ENCODE measurements at regions not wholly inside any gene's neighbourhood (a gene's known extent, or its start where the extent isn't known, plus 50 kb on each side); places are given as distances from the start of the nearest gene placed in this dataset.

DNA sequence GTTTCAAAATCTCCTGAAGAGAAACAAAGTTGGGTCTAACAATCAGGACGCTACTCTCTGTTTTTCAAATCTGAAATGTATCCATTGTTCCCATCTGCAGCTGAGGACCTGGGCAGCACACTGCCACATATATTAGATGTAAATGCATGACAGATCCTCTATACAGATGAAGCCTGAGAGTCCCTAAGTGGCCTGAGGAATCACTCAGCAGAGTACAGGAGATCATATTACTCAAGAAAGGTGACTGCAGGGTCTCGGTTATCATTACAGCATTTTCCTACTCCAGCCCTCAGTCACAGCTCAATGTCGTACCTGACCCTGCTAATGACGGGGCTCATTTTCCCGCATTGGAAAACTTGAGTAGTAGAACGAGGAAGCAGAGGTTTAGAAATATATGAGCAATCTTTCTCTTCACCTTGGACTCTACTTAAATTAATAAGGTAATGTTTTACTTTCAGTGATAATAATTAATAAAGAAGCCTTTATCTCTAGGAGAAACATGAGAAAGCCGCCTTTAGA lies 256.2 kb upstream of the IRAK1BP1 start:
- H3K27ac ChIP-seq (ENCODE audit: insufficient read depth in 1 of 2, low read depth in 1 of 2, low read length in 2 of 2, poor library complexity in 1 of 2, severe bottlenecking in 2 of 2), result no peak overlapping the region

DNA sequence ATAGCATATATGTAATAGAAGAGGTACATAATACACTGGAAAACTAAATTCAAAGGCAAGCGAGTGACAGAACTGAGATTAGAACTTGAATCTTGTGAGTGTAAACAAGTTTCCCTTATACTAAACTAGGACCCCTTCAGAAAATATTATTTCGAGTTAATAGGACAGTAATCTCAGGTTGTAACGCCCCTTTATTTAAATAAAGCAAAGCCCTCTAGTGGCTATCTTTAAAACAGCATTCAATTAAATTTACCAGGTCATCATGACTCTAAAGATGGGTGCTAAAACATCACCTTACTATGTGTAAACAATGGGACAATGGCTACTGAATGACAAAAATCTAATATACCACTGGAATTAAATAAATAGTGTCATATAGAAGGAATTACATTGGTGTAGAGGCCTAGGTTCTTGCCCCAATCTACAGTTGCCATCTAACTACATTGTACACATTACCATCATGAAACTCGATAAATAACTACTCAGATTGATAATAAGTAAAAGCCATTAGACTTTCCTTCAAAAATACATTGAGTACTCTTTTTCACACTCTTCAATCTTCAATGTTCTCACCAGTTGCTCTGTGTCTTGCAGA lies 255.4 kb upstream of the IRAK1BP1 start:
- peak; percentile 1 to 36 (median 19) for DNase-seq
- CTCF ChIA-PET, result interaction anchor here (0.7 kb wide), 1 partner anchor 962 kb away, joined by 3 read pairs; no protein-coding TSS in a partner anchor
- Histone ChIP-seq H3K4me1 (ENCODE audit: control extremely low read depth in 1 of 4, control insufficient read depth in 4 of 4, insufficient read depth in 4 of 4, low read length in 3 of 4) (no peaks in the 10 kb centered on the region), H3K36me3 (ENCODE audit: control insufficient read depth in 4 of 4, insufficient read depth in 4 of 4, low read length in 3 of 4) (no peaks in the 10 kb centered on the region), H3K9me3 (ENCODE audit: control extremely low read depth in 1 of 5, control insufficient read depth in 4 of 5, insufficient read depth in 2 of 5, low read depth in 1 of 5, low read length in 4 of 5) (no peaks in the 10 kb centered on the region), H3K27me3 (replicated peaks in 2 of 5; ENCODE audit: control insufficient read depth in 4 of 5, insufficient read depth in 5 of 5, low read length in 4 of 5) (no peaks in the 10 kb centered on the region), H3K27ac (ENCODE audit: insufficient read depth in 1 of 2, low read depth in 1 of 2, low read length in 2 of 2, poor library complexity in 1 of 2, severe bottlenecking in 2 of 2) (no peak overlapping the region), H3K4me3 (ENCODE audit: control insufficient read depth in 1 of 7, extremely low read depth in 1 of 7, insufficient read depth in 4 of 7, low read depth in 2 of 7, low read length in 6 of 7) (no peak overlapping the region)
- WGBS (ENCODE audit: insufficient coverage), result 20% methylated on average over 1 of the region's 4 CpGs
- POLR2A ChIA-PET, result no interaction called here

More for the DNA sequence above, 256.2 kb upstream of the IRAK1BP1 start:
- DNase-seq, result no peak
- H3K4me1 ChIP-seq (ENCODE audit: control extremely low read depth in 1 of 4, control insufficient read depth in 4 of 4, insufficient read depth in 4 of 4, low read length in 3 of 4), result no peaks in the 10 kb centered on the region
- no peak overlapping the region for H3K4me3 ChIP-seq (ENCODE audit: control insufficient read depth in 1 of 7, extremely low read depth in 1 of 7, insufficient read depth in 4 of 7, low read depth in 2 of 7, low read length in 6 of 7)
- POLR2A ChIA-PET, result no interaction called here
- CTCF ChIA-PET, result interaction anchor here (0.7 to 1.2 kb wide), 2 partner anchors 961 to 1145 kb away, joined by 3 to 4 read pairs; no protein-coding TSS in a partner anchor
- 85% methylated on average over 4 of the region's 7 CpGs for WGBS (ENCODE audit: insufficient coverage)
- H3K27me3 ChIP-seq (replicated peaks in 2 of 5; ENCODE audit: control insufficient read depth in 4 of 5, insufficient read depth in 5 of 5, low read length in 4 of 5), result no peaks in the 10 kb centered on the region
- H3K36me3 ChIP-seq (ENCODE audit: control insufficient read depth in 4 of 4, insufficient read depth in 4 of 4, low read length in 3 of 4), result no peaks in the 10 kb centered on the region
- H3K9me3 ChIP-seq (ENCODE audit: control extremely low read depth in 1 of 5, control insufficient read depth in 4 of 5, insufficient read depth in 2 of 5, low read depth in 1 of 5, low read length in 4 of 5), result no peaks in the 10 kb centered on the region

DNA sequence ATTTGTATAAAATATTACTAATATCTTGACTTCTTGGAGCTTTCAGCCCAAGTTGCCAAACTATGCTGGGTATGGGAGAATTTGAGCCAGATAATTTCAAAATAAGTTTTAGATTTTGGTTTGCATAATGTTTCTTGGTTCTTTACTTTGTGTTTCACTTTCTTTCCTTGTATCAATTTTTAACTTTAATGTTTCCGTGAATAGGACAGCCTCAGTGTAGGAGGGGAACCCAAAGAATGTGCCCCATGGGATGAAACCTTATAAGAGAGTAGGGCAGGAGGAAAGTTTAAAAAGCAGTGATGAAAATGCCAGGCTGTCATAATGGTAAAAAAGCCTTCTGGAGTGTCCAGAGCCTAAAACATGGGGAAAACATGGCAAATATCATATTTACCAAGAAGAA lies 252.4 kb upstream of the IRAK1BP1 start:
- no peaks in the 10 kb centered on the region for H3K9me3 ChIP-seq (ENCODE audit: control extremely low read depth in 1 of 5, control insufficient read depth in 4 of 5, insufficient read depth in 2 of 5, low read depth in 1 of 5, low read length in 4 of 5)
- no peaks in the 10 kb centered on the region for H3K36me3 ChIP-seq (ENCODE audit: control insufficient read depth in 4 of 4, insufficient read depth in 4 of 4, low read length in 3 of 4)
- no peak overlapping the region for H3K27ac ChIP-seq (ENCODE audit: insufficient read depth in 1 of 2, low read depth in 1 of 2, low read length in 2 of 2, poor library complexity in 1 of 2, severe bottlenecking in 2 of 2)
- no peaks in the 10 kb centered on the region for H3K4me1 ChIP-seq (ENCODE audit: control extremely low read depth in 1 of 4, control insufficient read depth in 4 of 4, insufficient read depth in 4 of 4, low read length in 3 of 4)
- no peak overlapping the region for H3K4me3 ChIP-seq (ENCODE audit: control insufficient read depth in 1 of 7, extremely low read depth in 1 of 7, insufficient read depth in 4 of 7, low read depth in 2 of 7, low read length in 6 of 7)
- ChIA-PET CTCF (no interaction called here), POLR2A (no interaction called here)
- WGBS (ENCODE audit: insufficient coverage), result 86% methylated on average over 1 of the region's 1 CpG
- no peaks in the 10 kb centered on the region for H3K27me3 ChIP-seq (replicated peaks in 2 of 5; ENCODE audit: control insufficient read depth in 4 of 5, insufficient read depth in 5 of 5, low read length in 4 of 5)
- DNase-seq, result no peak

- no peaks in the 10 kb centered on the region for H3K36me3 ChIP-seq (ENCODE audit: control insufficient read depth in 4 of 4, insufficient read depth in 4 of 4, low read length in 3 of 4)
- no peaks in the 10 kb centered on the region for H3K4me1 ChIP-seq (ENCODE audit: control extremely low read depth in 1 of 4, control insufficient read depth in 4 of 4, insufficient read depth in 4 of 4, low read length in 3 of 4)
- H3K27ac ChIP-seq (ENCODE audit: insufficient read depth in 1 of 2, low read depth in 1 of 2, low read length in 2 of 2, poor library complexity in 1 of 2, severe bottlenecking in 2 of 2), result no peak overlapping the region
- ChIA-PET CTCF (no interaction called here), POLR2A (no interaction called here)
- no CpG with 5 or more reads among the region's 1 CpG for WGBS (ENCODE audit: insufficient coverage)
- no peaks in the 10 kb centered on the region for H3K27me3 ChIP-seq (replicated peaks in 2 of 5; ENCODE audit: control insufficient read depth in 4 of 5, insufficient read depth in 5 of 5, low read length in 4 of 5)
- no peak for DNase-seq
- H3K4me3 ChIP-seq (ENCODE audit: control insufficient read depth in 1 of 7, extremely low read depth in 1 of 7, insufficient read depth in 4 of 7, low read depth in 2 of 7, low read length in 6 of 7), result no peak overlapping the region
- no peaks in the 10 kb centered on the region for H3K9me3 ChIP-seq (ENCODE audit: control extremely low read depth in 1 of 5, control insufficient read depth in 4 of 5, insufficient read depth in 2 of 5, low read depth in 1 of 5, low read length in 4 of 5)
These were observed 251.9 kb upstream of the IRAK1BP1 start for GRCh38 chr6:78615430-78615904.

GRCh38 chr6:78618970-78619369 lies 248.4 kb upstream of the IRAK1BP1 start:
- Histone ChIP-seq H3K4me3 (ENCODE audit: control insufficient read depth in 1 of 7, extremely low read depth in 1 of 7, insufficient read depth in 4 of 7, low read depth in 2 of 7, low read length in 6 of 7) (no peak overlapping the region), H3K36me3 (ENCODE audit: control insufficient read depth in 4 of 4, insufficient read depth in 4 of 4, low read length in 3 of 4) (no peaks in the 10 kb centered on the region), H3K9me3 (ENCODE audit: control extremely low read depth in 1 of 5, control insufficient read depth in 4 of 5, insufficient read depth in 2 of 5, low read depth in 1 of 5, low read length in 4 of 5) (no peaks in the 10 kb centered on the region), H3K27ac (ENCODE audit: insufficient read depth in 1 of 2, low read depth in 1 of 2, low read length in 2 of 2, poor library complexity in 1 of 2, severe bottlenecking in 2 of 2) (no peak overlapping the region), H3K4me1 (ENCODE audit: control extremely low read depth in 1 of 4, control insufficient read depth in 4 of 4, insufficient read depth in 4 of 4, low read length in 3 of 4) (no peaks in the 10 kb centered on the region), H3K27me3 (replicated peaks in 2 of 5; ENCODE audit: control insufficient read depth in 4 of 5, insufficient read depth in 5 of 5, low read length in 4 of 5) (no peaks in the 10 kb centered on the region)
- ChIA-PET POLR2A (no interaction called here), CTCF (no interaction called here)
- no peak for DNase-seq
- 100% methylated on average over 1 of the region's 2 CpGs for WGBS (ENCODE audit: insufficient coverage)

DNA sequence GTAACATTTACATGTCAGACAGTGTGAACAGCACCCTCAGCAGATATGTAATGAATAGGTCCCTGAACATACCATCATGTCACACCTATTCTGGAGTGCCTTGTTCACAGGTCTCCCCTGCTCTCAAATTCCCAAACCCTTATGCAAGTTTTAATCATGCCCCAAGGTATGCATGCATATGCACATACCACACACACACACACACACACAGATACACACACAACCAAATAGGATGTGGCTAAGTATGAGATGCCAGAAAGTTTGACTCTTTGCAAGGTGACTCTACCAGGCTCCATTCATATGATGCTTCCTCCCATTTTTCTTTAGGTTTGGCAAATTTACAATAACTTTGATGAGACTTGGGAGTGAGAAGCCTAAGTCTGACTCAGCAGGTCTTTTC lies 243.8 kb upstream of the IRAK1BP1 start:
- ChIA-PET CTCF (no interaction called here), POLR2A (no interaction called here)
- Histone ChIP-seq H3K4me3 (ENCODE audit: control insufficient read depth in 1 of 7, extremely low read depth in 1 of 7, insufficient read depth in 4 of 7, low read depth in 2 of 7, low read length in 6 of 7) (no peak overlapping the region), H3K9me3 (ENCODE audit: control extremely low read depth in 1 of 5, control insufficient read depth in 4 of 5, insufficient read depth in 2 of 5, low read depth in 1 of 5, low read length in 4 of 5) (no peaks in the 10 kb centered on the region), H3K27ac (ENCODE audit: insufficient read depth in 1 of 2, low read depth in 1 of 2, low read length in 2 of 2, poor library complexity in 1 of 2, severe bottlenecking in 2 of 2) (no peak overlapping the region), H3K36me3 (ENCODE audit: control insufficient read depth in 4 of 4, insufficient read depth in 4 of 4, low read length in 3 of 4) (no peaks in the 10 kb centered on the region), H3K4me1 (ENCODE audit: control extremely low read depth in 1 of 4, control insufficient read depth in 4 of 4, insufficient read depth in 4 of 4, low read length in 3 of 4) (no peaks in the 10 kb centered on the region), H3K27me3 (replicated peaks in 2 of 5; ENCODE audit: control insufficient read depth in 4 of 5, insufficient read depth in 5 of 5, low read length in 4 of 5) (peaks cover 0 to 2% (median 0%) of the 10 kb centered on the region in 5 experiments)
- no peak for DNase-seq

GRCh38 chr6:78629154-78629721 lies 238.1 kb upstream of the IRAK1BP1 start:
- no peak for DNase-seq
- Histone ChIP-seq H3K27ac (ENCODE audit: insufficient read depth in 1 of 2, low read depth in 1 of 2, low read length in 2 of 2, poor library complexity in 1 of 2, severe bottlenecking in 2 of 2) (no peak overlapping the region), H3K36me3 (ENCODE audit: control insufficient read depth in 4 of 4, insufficient read depth in 4 of 4, low read length in 3 of 4) (no peaks in the 10 kb centered on the region), H3K4me1 (ENCODE audit: control extremely low read depth in 1 of 4, control insufficient read depth in 4 of 4, insufficient read depth in 4 of 4, low read length in 3 of 4) (no peaks in the 10 kb centered on the region), H3K4me3 (ENCODE audit: control insufficient read depth in 1 of 7, extremely low read depth in 1 of 7, insufficient read depth in 4 of 7, low read depth in 2 of 7, low read length in 6 of 7) (peak overlapping the region in 1 of 7 experiments; percentile 24), H3K27me3 (replicated peaks in 2 of 5; ENCODE audit: control insufficient read depth in 4 of 5, insufficient read depth in 5 of 5, low read length in 4 of 5) (peaks cover 0 to 16% (median 10%) of the 10 kb centered on the region in 5 experiments), H3K9me3 (ENCODE audit: control extremely low read depth in 1 of 5, control insufficient read depth in 4 of 5, insufficient read depth in 2 of 5, low read depth in 1 of 5, low read length in 4 of 5) (peaks cover 0 to 3% (median 0%) of the 10 kb centered on the region in 5 experiments)
- ChIA-PET POLR2A (no interaction called here), CTCF (interaction anchor here (1.2 kb wide), 1 partner anchor 12 kb away, joined by 3 read pairs; no protein-coding TSS in a partner anchor)
- WGBS (ENCODE audit: insufficient coverage), result 16% methylated on average over 27 of the region's 27 CpGs

All from common myeloid progenitor, CD34-positive (primary cell).